ENCODE measurements at regions not wholly inside any gene's neighbourhood (a gene's known extent, or its start where the extent isn't known, plus 50 kb on each side); places are given as distances from the start of the nearest gene placed in this dataset.

DNA sequence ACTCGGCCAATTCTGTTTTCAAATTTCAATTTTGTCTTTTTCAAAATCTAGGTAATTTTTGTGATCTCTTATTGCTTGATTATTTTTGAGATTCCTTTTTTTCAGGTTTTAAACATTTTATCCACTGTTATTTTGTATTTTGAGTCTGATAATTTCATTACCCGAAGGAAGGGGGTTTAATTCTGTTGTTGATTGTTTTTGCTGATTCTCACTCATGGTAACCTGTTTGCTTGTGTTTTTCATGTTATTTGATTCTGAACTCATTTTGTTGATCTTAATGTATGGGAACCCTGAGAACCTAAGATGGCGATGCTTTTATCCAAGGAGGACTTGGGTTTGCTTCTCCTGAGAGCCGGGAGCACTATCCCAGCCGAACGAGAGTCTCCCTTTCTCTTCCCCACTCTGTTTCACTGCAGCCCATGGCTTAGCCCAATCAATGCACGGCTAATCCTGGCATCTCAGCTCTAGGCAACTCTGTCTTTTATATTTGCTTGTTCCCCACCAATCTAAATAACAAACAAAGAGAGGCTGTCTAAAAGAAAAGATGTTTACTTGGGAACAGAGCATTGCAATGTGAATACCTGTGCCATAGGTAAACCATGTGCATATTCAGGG is 73.2 kb upstream of the ZCCHC2 start:
- DNase-seq, result no peak
- H3K4me1 ChIP-seq (ENCODE audit: low read depth), result no peaks in the 10 kb centered on the region
- peaks cover 3% of the 10 kb centered on the region for H3K9me3 ChIP-seq
- intact Hi-C loops (cut with DNase I, micrococcal nuclease), result no loop called here
- H3K4me3 ChIP-seq, result no peak overlapping the region
- no peak for ATAC-seq
- no peaks in the 10 kb centered on the region for H3K36me3 ChIP-seq (ENCODE audit: low read depth)
- TF ChIP-seq, protein P1, sequence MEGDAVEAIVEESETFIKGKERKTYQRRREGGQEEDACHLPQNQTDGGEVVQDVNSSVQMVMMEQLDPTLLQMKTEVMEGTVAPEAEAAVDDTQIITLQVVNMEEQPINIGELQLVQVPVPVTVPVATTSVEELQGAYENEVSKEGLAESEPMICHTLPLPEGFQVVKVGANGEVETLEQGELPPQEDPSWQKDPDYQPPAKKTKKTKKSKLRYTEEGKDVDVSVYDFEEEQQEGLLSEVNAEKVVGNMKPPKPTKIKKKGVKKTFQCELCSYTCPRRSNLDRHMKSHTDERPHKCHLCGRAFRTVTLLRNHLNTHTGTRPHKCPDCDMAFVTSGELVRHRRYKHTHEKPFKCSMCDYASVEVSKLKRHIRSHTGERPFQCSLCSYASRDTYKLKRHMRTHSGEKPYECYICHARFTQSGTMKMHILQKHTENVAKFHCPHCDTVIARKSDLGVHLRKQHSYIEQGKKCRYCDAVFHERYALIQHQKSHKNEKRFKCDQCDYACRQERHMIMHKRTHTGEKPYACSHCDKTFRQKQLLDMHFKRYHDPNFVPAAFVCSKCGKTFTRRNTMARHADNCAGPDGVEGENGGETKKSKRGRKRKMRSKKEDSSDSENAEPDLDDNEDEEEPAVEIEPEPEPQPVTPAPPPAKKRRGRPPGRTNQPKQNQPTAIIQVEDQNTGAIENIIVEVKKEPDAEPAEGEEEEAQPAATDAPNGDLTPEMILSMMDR (IDR thresholded peaks at IDR 0.05), result no peak

- Histone ChIP-seq H3K4me3 (no peak overlapping the region), H3K9me3 (peaks cover 3% of the 10 kb centered on the region), H3K4me1 (ENCODE audit: low read depth) (no peaks in the 10 kb centered on the region), H3K36me3 (ENCODE audit: low read depth) (no peaks in the 10 kb centered on the region)
- TF ChIP-seq, protein P1 (IDR thresholded peaks at IDR 0.05), result no peak
- intact Hi-C loops (cut with DNase I, micrococcal nuclease), result no loop called here
- DNase-seq (no peak), ATAC-seq (no peak)
Observed at GRCh38 chr18:62450175-62450545, 72.7 kb upstream of the ZCCHC2 start.

- Histone ChIP-seq H3K9me3 (peaks cover 3% of the 10 kb centered on the region), H3K4me1 (ENCODE audit: low read depth) (no peaks in the 10 kb centered on the region), H3K4me3 (no peak overlapping the region), H3K36me3 (ENCODE audit: low read depth) (no peaks in the 10 kb centered on the region)
- intact Hi-C loops (cut with DNase I, micrococcal nuclease), result no loop called here
- no peak for DNase-seq
- peak; percentile 69 for ATAC-seq
- TF ChIP-seq, protein P1 (IDR thresholded peaks at IDR 0.05), result no peak
Observed at GRCh38 chr18:62450546-62451410, 72.0 kb upstream of the ZCCHC2 start.

DNA sequence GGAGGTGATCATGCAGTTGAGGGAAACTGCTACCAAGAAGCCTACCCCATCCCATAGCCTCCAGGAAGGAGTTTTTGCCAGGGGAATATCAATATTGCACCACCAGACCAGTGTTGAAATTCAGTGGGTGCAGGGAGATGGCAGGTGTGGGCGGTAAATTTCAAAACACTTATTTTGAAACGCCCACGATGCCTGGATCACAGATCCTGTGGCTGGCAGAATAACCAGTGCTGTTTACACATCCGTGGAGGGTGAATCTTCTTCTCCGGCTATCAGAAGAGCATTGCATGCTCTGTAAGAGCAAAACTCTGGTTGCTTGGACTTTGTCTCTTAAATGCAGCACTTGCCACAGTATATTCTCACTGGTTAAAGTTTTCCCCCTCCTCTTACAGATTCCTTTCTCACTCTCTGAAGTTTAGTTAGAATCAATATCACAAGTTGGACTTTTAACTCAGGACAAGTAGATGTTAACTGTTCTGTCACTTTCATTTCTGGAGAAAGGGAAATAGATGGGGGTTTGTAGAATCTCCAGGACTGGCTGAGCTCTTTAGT is 70.5 kb upstream of the ZCCHC2 start:
- TF ChIP-seq, protein P1 (IDR thresholded peaks at IDR 0.05), result no peak
- Histone ChIP-seq H3K4me3 (no peak overlapping the region), H3K9me3 (peaks cover 3% of the 10 kb centered on the region), H3K4me1 (ENCODE audit: low read depth) (no peaks in the 10 kb centered on the region), H3K36me3 (ENCODE audit: low read depth) (no peaks in the 10 kb centered on the region)
- intact Hi-C loops (cut with DNase I, micrococcal nuclease), result no loop called here
- peak; percentile 27 for ATAC-seq
- DNase-seq, result no peak

DNA sequence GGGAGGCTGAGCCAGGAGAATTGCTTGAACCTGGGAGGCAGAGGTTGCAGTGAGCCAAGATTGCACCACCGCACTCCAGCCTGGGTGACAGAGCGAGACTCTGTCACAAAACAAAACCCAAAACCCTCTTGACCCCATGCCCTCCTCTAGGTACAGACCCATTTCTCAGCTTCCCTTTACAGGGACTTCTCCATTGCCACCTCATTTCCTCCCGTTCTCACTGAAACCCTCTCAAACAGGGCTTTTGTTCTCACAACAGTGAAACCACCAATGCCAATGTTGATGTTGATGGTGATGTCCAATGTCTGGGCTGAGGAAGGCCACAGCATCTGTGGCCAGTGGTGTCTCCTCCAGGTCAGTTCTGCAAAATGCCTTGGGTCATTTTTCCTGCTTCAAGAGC is 69.0 kb upstream of the ZCCHC2 start:
- Histone ChIP-seq H3K4me1 (ENCODE audit: low read depth) (no peaks in the 10 kb centered on the region), H3K36me3 (ENCODE audit: low read depth) (no peaks in the 10 kb centered on the region), H3K4me3 (no peak overlapping the region), H3K9me3 (peaks cover 3% of the 10 kb centered on the region)
- intact Hi-C loops (cut with DNase I, micrococcal nuclease), result no loop called here
- TF ChIP-seq, protein P1 (IDR thresholded peaks at IDR 0.05), result no peak
- ATAC-seq (no peak), DNase-seq (no peak)
